Astrocyte (in vitro differentiated cells and primary cell): ENCODE measurements at regions not wholly inside any gene's neighbourhood (a gene's known extent, or its start where the extent isn't known, plus 50 kb on each side); places are given as distances from the start of the nearest gene placed in this dataset.

ENCODE experiments used
- DNase-seq: peaks from one replicate; pipeline ENCODE4 v3.0.0-alpha.2; 2010; ENCODE audit warnings: low read depth
- FAIRE-seq: peaks from 2 replicates; lab custom pipeline; 2011; peaks lifted over from hg19 to GRCh38; lab: Jason Lieb, UNC
- H2AFZ ChIP-seq: 2 replicates; pipeline ENCODE4 v1.6.0; 2012; ENCODE audit warnings: low read depth, low read length, inconsistent platforms
- H3K27ac ChIP-seq: 2 replicates; pipeline ENCODE4 v1.5.1; 2011; ENCODE audit warnings: low read depth, low read length, inconsistent platforms
- H3K27me3 ChIP-seq: 2 replicates; pipeline ENCODE4 v1.6.0; 2011; ENCODE audit warnings: low read length, inconsistent platforms; ENCODE audit not compliant: insufficient read depth
- H3K36me3 ChIP-seq: 2 replicates; pipeline ENCODE4 v1.5.1; 2011; ENCODE audit warnings: low read length, inconsistent platforms; ENCODE audit not compliant: insufficient read depth
- H3K4me1 ChIP-seq: 2 replicates; pipeline ENCODE4 v1.5.1; 2011; ENCODE audit warnings: low read length, inconsistent platforms; ENCODE audit not compliant: insufficient read depth
- H3K4me2 ChIP-seq: 2 replicates; pipeline ENCODE4 v1.6.0; 2012; ENCODE audit warnings: low read length, inconsistent platforms
- H3K4me3 ChIP-seq: 2 replicates; pipeline ENCODE4 v1.5.1; 2011; ENCODE audit warnings: low read depth, mild to moderate bottlenecking, low read length, inconsistent platforms; ENCODE audit not compliant: insufficient read depth
- H3K79me2 ChIP-seq: 2 replicates; pipeline ENCODE4 v1.6.0; 2012; ENCODE audit warnings: mild to moderate bottlenecking, low read length, inconsistent platforms; ENCODE audit not compliant: insufficient read depth
- H3K9ac ChIP-seq: 2 replicates; pipeline ENCODE4 v1.6.0; 2012; ENCODE audit warnings: mild to moderate bottlenecking, low read length, inconsistent platforms
- H3K9me3 ChIP-seq: 2 replicates; pipeline ENCODE4 v1.5.1; 2012; ENCODE audit warnings: low read depth, mild to moderate bottlenecking, low read length, inconsistent platforms; ENCODE audit not compliant: insufficient read depth
- H4K20me1 ChIP-seq: 2 replicates; pipeline ENCODE4 v1.6.0; 2012; ENCODE audit warnings: low read length, inconsistent platforms; ENCODE audit not compliant: insufficient read depth
- H3K27ac Mint-ChIP-seq: one replicate; pipeline ENCODE4 v1.8.0; 2021; ENCODE audit warnings: mild to moderate bottlenecking, mixed read lengths; ENCODE audit not compliant: unreplicated experiment
- H3K27me3 Mint-ChIP-seq: one replicate; pipeline ENCODE4 v1.8.0; 2021; ENCODE audit warnings: low read depth, mixed read lengths; ENCODE audit not compliant: unreplicated experiment
- H3K36me3 Mint-ChIP-seq: one replicate; pipeline ENCODE4 v1.8.0; 2021; ENCODE audit warnings: low read depth, mixed read lengths; ENCODE audit not compliant: unreplicated experiment
- H3K4me1 Mint-ChIP-seq: one replicate; pipeline ENCODE4 v1.8.0; 2021; ENCODE audit warnings: low read depth, mixed read lengths; ENCODE audit not compliant: unreplicated experiment
- H3K4me3 Mint-ChIP-seq: one replicate; pipeline ENCODE4 v1.8.0; 2021; ENCODE audit warnings: mild to moderate bottlenecking, moderate library complexity, mixed read lengths; ENCODE audit not compliant: unreplicated experiment
- H3K9me3 Mint-ChIP-seq: one replicate; pipeline ENCODE4 v1.8.0; 2021; ENCODE audit warnings: mild to moderate bottlenecking, mixed read lengths; ENCODE audit not compliant: unreplicated experiment
- EZH2 ChIP-seq: IDR thresholded peaks from 2 replicates; pipeline ENCODE4 v1.6.1; 2012; ENCODE audit warnings: mild to moderate bottlenecking, low read length, inconsistent platforms; ENCODE audit not compliant: insufficient read depth
- TF ChIP-seq, protein P1 (sequence below): IDR thresholded peaks from 2 replicates; pipeline ENCODE4 v1.5.1; 2011; ENCODE audit warnings: low read depth, mild to moderate bottlenecking, inconsistent platforms, low read length, moderate library complexity; ENCODE audit not compliant: insufficient read depth

DNA sequence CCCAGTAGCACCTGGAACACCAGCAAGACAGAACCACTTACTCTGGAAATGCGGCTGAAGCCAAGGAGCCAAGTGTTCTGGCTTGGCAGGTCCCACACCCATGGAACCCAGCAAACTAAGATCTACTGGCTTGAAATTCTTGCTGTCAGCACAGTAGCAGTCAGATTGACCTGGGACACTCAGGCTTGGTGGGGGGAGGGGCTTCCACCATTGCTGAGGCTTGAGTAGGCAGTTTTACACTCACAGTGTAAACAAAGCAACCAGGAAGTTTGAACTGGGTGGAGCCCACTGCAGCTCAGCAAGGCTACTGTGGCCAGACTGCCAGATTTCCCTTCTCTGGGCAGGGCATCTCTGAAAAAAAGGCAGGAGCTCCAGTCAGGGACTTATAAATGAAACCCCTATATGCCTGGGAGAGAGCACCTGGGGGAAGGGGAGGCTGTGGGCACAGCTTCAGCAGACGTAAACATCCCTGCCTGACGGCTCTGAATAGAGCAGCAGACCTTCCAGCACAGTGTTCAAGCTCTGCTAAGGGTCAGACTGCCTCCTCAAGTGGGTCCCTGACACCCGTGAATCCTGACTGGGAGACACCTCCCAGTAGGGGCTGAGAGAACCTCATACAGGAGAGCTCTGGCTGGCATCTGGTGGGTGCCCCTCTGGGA, 121.2 kb downstream of the MTERF1 start:
- H3K4me3 Mint-ChIP-seq = no peak overlapping the region
- Histone ChIP-seq H3K4me1 (no peaks in the 10 kb centered on the region), H3K4me2 (peak overlapping the region; percentile 19), H3K9ac (no peak overlapping the region), H3K4me3 (no peak overlapping the region), H3K79me2 (no peaks in the 10 kb centered on the region), H2AFZ (peak overlapping the region; percentile 52), H3K27ac (no peak overlapping the region), H3K9me3 (no peaks in the 10 kb centered on the region), H3K36me3 (no peaks in the 10 kb centered on the region), H4K20me1 (no peaks in the 10 kb centered on the region), H3K27me3 (peaks cover 2% of the 10 kb centered on the region)
- no peaks in the 10 kb centered on the region for H3K27me3 Mint-ChIP-seq
- peaks cover 19% of the 10 kb centered on the region for H3K9me3 Mint-ChIP-seq
- DNase-seq (peak; percentile 22), FAIRE-seq (no peak)
- no peak overlapping the region for H3K27ac Mint-ChIP-seq
- H3K4me1 Mint-ChIP-seq = peaks cover 2% of the 10 kb centered on the region
- TF ChIP-seq, protein P1, sequence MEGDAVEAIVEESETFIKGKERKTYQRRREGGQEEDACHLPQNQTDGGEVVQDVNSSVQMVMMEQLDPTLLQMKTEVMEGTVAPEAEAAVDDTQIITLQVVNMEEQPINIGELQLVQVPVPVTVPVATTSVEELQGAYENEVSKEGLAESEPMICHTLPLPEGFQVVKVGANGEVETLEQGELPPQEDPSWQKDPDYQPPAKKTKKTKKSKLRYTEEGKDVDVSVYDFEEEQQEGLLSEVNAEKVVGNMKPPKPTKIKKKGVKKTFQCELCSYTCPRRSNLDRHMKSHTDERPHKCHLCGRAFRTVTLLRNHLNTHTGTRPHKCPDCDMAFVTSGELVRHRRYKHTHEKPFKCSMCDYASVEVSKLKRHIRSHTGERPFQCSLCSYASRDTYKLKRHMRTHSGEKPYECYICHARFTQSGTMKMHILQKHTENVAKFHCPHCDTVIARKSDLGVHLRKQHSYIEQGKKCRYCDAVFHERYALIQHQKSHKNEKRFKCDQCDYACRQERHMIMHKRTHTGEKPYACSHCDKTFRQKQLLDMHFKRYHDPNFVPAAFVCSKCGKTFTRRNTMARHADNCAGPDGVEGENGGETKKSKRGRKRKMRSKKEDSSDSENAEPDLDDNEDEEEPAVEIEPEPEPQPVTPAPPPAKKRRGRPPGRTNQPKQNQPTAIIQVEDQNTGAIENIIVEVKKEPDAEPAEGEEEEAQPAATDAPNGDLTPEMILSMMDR = no peak
- TF ChIP-seq EZH2 = no peak
- no peaks in the 10 kb centered on the region for H3K36me3 Mint-ChIP-seq

DNA sequence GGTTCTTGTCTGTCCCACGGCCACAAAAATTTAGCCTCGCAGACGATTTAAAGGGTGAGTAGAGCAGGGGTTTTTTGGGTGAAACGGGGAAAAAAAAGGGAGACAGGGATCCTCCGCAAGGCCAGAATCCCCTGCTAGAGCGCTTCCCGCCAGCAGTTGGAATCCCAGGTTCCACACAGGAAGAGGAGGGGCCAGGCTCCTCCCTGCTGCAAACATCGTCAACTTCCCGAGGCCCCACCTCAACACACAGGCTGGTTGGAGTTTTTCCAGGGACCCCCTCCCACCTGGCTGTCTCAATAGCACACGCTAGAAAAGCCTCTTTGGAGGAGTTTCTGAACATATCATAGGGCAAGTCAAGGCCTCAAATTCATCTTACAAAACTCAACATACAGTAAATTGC, 112.7 kb downstream of the MTERF1 start:
- Mint-ChIP-seq H3K27me3 (no peaks in the 10 kb centered on the region), H3K4me3 (no peak overlapping the region), H3K27ac (no peak overlapping the region), H3K36me3 (no peaks in the 10 kb centered on the region), H3K4me1 (peaks cover 4% of the 10 kb centered on the region), H3K9me3 (peaks cover 8% of the 10 kb centered on the region)
- H3K9ac ChIP-seq = no peak overlapping the region
- DNase-seq = no peak
- no peak overlapping the region for H2AFZ ChIP-seq
- H3K4me3 ChIP-seq = no peak overlapping the region
- no peaks in the 10 kb centered on the region for H4K20me1 ChIP-seq
- no peak for FAIRE-seq
- no peaks in the 10 kb centered on the region for H3K4me1 ChIP-seq
- no peaks in the 10 kb centered on the region for H3K79me2 ChIP-seq
- H3K27me3 ChIP-seq = no peaks in the 10 kb centered on the region
- H3K9me3 ChIP-seq = no peaks in the 10 kb centered on the region
- H3K27ac ChIP-seq = no peak overlapping the region
- no peak overlapping the region for H3K4me2 ChIP-seq
- no peaks in the 10 kb centered on the region for H3K36me3 ChIP-seq
- no peak for TF ChIP-seq EZH2
- TF ChIP-seq, protein P1 = no peak

DNA sequence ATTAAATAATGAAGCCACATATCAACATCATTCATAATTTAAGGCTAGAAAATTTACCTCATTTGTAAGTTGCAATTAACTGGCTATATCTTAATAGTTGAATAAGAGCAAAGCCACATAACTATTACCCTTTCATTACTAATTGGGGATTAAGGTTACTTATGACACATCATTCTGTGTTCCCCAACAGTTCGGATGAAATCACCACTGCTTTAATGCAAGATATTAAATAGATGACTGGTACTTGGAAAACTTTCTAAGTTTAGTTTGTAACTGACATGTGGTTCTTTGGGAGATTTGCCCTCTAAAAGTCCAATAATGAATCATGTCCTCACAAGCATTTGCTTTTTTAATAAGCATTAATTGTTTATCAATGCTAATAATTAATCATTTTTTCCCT, 109.1 kb downstream of the MTERF1 start:
- Histone ChIP-seq H3K4me2 (no peak overlapping the region), H2AFZ (no peak overlapping the region), H3K27me3 (no peaks in the 10 kb centered on the region), H3K36me3 (no peaks in the 10 kb centered on the region), H3K79me2 (no peaks in the 10 kb centered on the region), H3K4me3 (no peak overlapping the region), H4K20me1 (no peaks in the 10 kb centered on the region), H3K9me3 (no peaks in the 10 kb centered on the region), H3K9ac (no peak overlapping the region), H3K27ac (peak overlapping the region; percentile 11), H3K4me1 (no peaks in the 10 kb centered on the region)
- no peaks in the 10 kb centered on the region for H3K9me3 Mint-ChIP-seq
- DNase-seq (peak; percentile 49), FAIRE-seq (no peak)
- peaks cover 2% of the 10 kb centered on the region for H3K27me3 Mint-ChIP-seq
- H3K4me3 Mint-ChIP-seq = no peak overlapping the region
- TF ChIP-seq, protein P1 = no peak
- no peak for TF ChIP-seq EZH2
- no peak overlapping the region for H3K27ac Mint-ChIP-seq
- peaks cover 4% of the 10 kb centered on the region for H3K4me1 Mint-ChIP-seq
- no peaks in the 10 kb centered on the region for H3K36me3 Mint-ChIP-seq
